ENCODE measurements at regions not wholly inside any gene's neighbourhood (a gene's known extent, or its start where the extent isn't known, plus 50 kb on each side); places are given as distances from the start of the nearest gene placed in this dataset.
"Not testable (repeated sequence)": the region's sequence is repeated elsewhere in the genome, so short reads cannot be mapped to it uniquely, and the experiment has no call there.

GRCh38 chr2:146429366-146429765 lies 1415.5 kb upstream of the ACVR2A start:
- no peak overlapping the region for H3K4me3 Mint-ChIP-seq
- H3K36me3 Mint-ChIP-seq = no peaks in the 10 kb centered on the region
- no peak for DNase-seq
- H3K27ac Mint-ChIP-seq = no peak overlapping the region
- peaks cover 0 to 2% (median 0%) of the 10 kb centered on the region in 3 donors for H3K27me3 Mint-ChIP-seq (ENCODE audit: low read depth in 3 of 3)
- no peaks in the 10 kb centered on the region for H3K4me1 Mint-ChIP-seq
- peaks cover 0 to 5% (median 1%) of the 10 kb centered on the region in 6 donors for H3K9me3 Mint-ChIP-seq

GRCh38 chr2:146417942-146418341 lies 1426.9 kb upstream of the ACVR2A start:
- Mint-ChIP-seq H3K4me3 (no peak overlapping the region), H3K4me1 (peaks cover 10 to 14% of the 10 kb centered on the region in 2 donors), H3K27me3 (ENCODE audit: low read depth in 3 of 3) (peaks cover 0 to 5% (median 0%) of the 10 kb centered on the region in 3 donors), H3K27ac (no peak overlapping the region), H3K9me3 (peaks cover 0 to 26% (median 5%) of the 10 kb centered on the region in 6 donors), H3K36me3 (no peaks in the 10 kb centered on the region)
- DNase-seq = no peak

- Mint-ChIP-seq H3K27me3 (ENCODE audit: low read depth in 3 of 3) (peaks cover 0 to 4% (median 3%) of the 10 kb centered on the region in 3 donors), H3K4me1 (peaks cover 10 to 14% of the 10 kb centered on the region in 2 donors), H3K36me3 (no peaks in the 10 kb centered on the region), H3K27ac (peak overlapping the region in 1 of 6 donors; percentile 10), H3K9me3 (peaks cover 0 to 14% (median under 1%) of the 10 kb centered on the region in 6 donors), H3K4me3 (peak overlapping the region in 2 of 5 donors; percentile 17 to 31)
- no peak for DNase-seq
Measured at GRCh38 chr2:146415291-146415690, 1429.5 kb upstream of the ACVR2A start.

- Mint-ChIP-seq H3K9me3 (peaks cover 0 to 7% (median under 1%) of the 10 kb centered on the region in 6 donors), H3K27ac (no peak overlapping the region), H3K4me3 (no peak overlapping the region), H3K36me3 (no peaks in the 10 kb centered on the region), H3K4me1 (peaks cover 10 to 14% of the 10 kb centered on the region in 2 donors), H3K27me3 (ENCODE audit: low read depth in 3 of 3) (peaks cover 0 to 3% (median 2%) of the 10 kb centered on the region in 3 donors)
- no peak for DNase-seq
Measured at GRCh38 chr2:146414456-146414855, 1430.4 kb upstream of the ACVR2A start.

GRCh38 chr2:146413086-146413610 lies 1431.7 kb upstream of the ACVR2A start:
- Mint-ChIP-seq H3K9me3 (peaks cover 0 to 7% (median 0%) of the 10 kb centered on the region in 6 donors), H3K36me3 (no peaks in the 10 kb centered on the region), H3K27me3 (ENCODE audit: low read depth in 3 of 3) (peaks cover 0 to 3% (median 2%) of the 10 kb centered on the region in 3 donors), H3K27ac (no peak overlapping the region), H3K4me3 (no peak overlapping the region), H3K4me1 (peaks cover 10 to 14% of the 10 kb centered on the region in 2 donors)
- DNase-seq = no peak

- H3K36me3 Mint-ChIP-seq = no peaks in the 10 kb centered on the region
- no peak for DNase-seq
- peaks cover 10 to 14% of the 10 kb centered on the region in 2 donors for H3K4me1 Mint-ChIP-seq
- H3K27ac Mint-ChIP-seq = no peak overlapping the region
- peaks cover 0 to 3% (median 0%) of the 10 kb centered on the region in 3 donors for H3K27me3 Mint-ChIP-seq (ENCODE audit: low read depth in 3 of 3)
- no peak overlapping the region for H3K4me3 Mint-ChIP-seq
- H3K9me3 Mint-ChIP-seq = peaks cover 0 to 7% (median 0%) of the 10 kb centered on the region in 6 donors
Measured at GRCh38 chr2:146412625-146413024, 1432.2 kb upstream of the ACVR2A start.

GRCh38 chr2:146405402-146406309 lies 1439.2 kb upstream of the ACVR2A start:
- H3K27ac Mint-ChIP-seq; H3K27me3 Mint-ChIP-seq (ENCODE audit: low read depth in 3 of 3); H3K4me1 Mint-ChIP-seq; H3K36me3 Mint-ChIP-seq; H3K4me3 Mint-ChIP-seq; DNase-seq: not testable (repeated sequence)
- peaks cover 3 to 28% (median 15%) of the 10 kb centered on the region in 6 donors for H3K9me3 Mint-ChIP-seq

GRCh38 chr2:146403546-146404160 lies 1441.2 kb upstream of the ACVR2A start:
- H3K4me1 Mint-ChIP-seq; H3K4me3 Mint-ChIP-seq; DNase-seq; H3K27me3 Mint-ChIP-seq (ENCODE audit: low read depth in 3 of 3); H3K27ac Mint-ChIP-seq; H3K36me3 Mint-ChIP-seq: not testable (repeated sequence)
- peaks cover 3 to 28% (median 15%) of the 10 kb centered on the region in 6 donors for H3K9me3 Mint-ChIP-seq

- H3K36me3 Mint-ChIP-seq = no peaks in the 10 kb centered on the region
- peaks cover 0 to 18% (median 3%) of the 10 kb centered on the region in 6 donors for H3K9me3 Mint-ChIP-seq
- peaks cover 2 to 3% (median 2%) of the 10 kb centered on the region in 3 donors for H3K27me3 Mint-ChIP-seq (ENCODE audit: low read depth in 3 of 3)
- peak in 2 of 3 donors; percentile 5 to 9 for DNase-seq
- H3K4me1 Mint-ChIP-seq = peaks cover 27 to 40% of the 10 kb centered on the region in 2 donors
- peak overlapping the region in 2 of 6 donors; percentile 13 to 62 for H3K27ac Mint-ChIP-seq
- H3K4me3 Mint-ChIP-seq = peak overlapping the region; percentile 23 to 86 (median 60)
Measured at GRCh38 chr2:146392631-146393030, 1452.2 kb upstream of the ACVR2A start.

- H3K27ac Mint-ChIP-seq = peak overlapping the region in 1 of 6 donors; percentile 62
- H3K4me1 Mint-ChIP-seq = peaks cover 27 to 42% of the 10 kb centered on the region in 2 donors
- peak overlapping the region; percentile 23 to 86 (median 60) for H3K4me3 Mint-ChIP-seq
- H3K9me3 Mint-ChIP-seq = peaks cover 0 to 18% (median 3%) of the 10 kb centered on the region in 6 donors
- DNase-seq = no peak
- H3K36me3 Mint-ChIP-seq = no peaks in the 10 kb centered on the region
- peaks cover 2 to 3% (median 2%) of the 10 kb centered on the region in 3 donors for H3K27me3 Mint-ChIP-seq (ENCODE audit: low read depth in 3 of 3)
Measured at GRCh38 chr2:146392186-146392585, 1452.6 kb upstream of the ACVR2A start.

GRCh38 chr2:146388757-146389156 lies 1456.1 kb upstream of the ACVR2A start:
- Mint-ChIP-seq H3K4me1 (peaks cover 26 to 41% of the 10 kb centered on the region in 2 donors), H3K27me3 (ENCODE audit: low read depth in 3 of 3) (peaks cover 0 to 2% (median 0%) of the 10 kb centered on the region in 3 donors)

GRCh38 chr2:146386096-146386495 lies 1458.7 kb upstream of the ACVR2A start:
- Mint-ChIP-seq H3K4me3 (no peak overlapping the region), H3K36me3 (no peaks in the 10 kb centered on the region), H3K27me3 (ENCODE audit: low read depth in 3 of 3) (peaks cover 0 to 2% (median 0%) of the 10 kb centered on the region in 3 donors), H3K27ac (no peak overlapping the region), H3K4me1 (peaks cover 13 to 23% of the 10 kb centered on the region in 2 donors), H3K9me3 (peaks cover 0 to 9% (median 2%) of the 10 kb centered on the region in 6 donors)
- DNase-seq = no peak

More at GRCh38 chr2:146388757-146389156, 1456.1 kb upstream of the ACVR2A start:
- Mint-ChIP-seq H3K36me3 (no peaks in the 10 kb centered on the region), H3K27ac (no peak overlapping the region), H3K9me3 (peaks cover 0 to 11% (median 2%) of the 10 kb centered on the region in 6 donors), H3K4me3 (no peak overlapping the region)
- no peak for DNase-seq

- peak overlapping the region in 1 of 5 donors; percentile 1 for H3K4me3 Mint-ChIP-seq
- no peak overlapping the region for H3K27ac Mint-ChIP-seq
- peaks cover 13 to 19% of the 10 kb centered on the region in 2 donors for H3K4me1 Mint-ChIP-seq
- no peak for DNase-seq
- no peaks in the 10 kb centered on the region for H3K36me3 Mint-ChIP-seq
- H3K27me3 Mint-ChIP-seq (ENCODE audit: low read depth in 3 of 3) = no peaks in the 10 kb centered on the region
- H3K9me3 Mint-ChIP-seq = peaks cover 0 to 15% (median 3%) of the 10 kb centered on the region in 6 donors
Measured at GRCh38 chr2:146385031-146385430, 1459.8 kb upstream of the ACVR2A start.
